ENCODE measurements at regions not wholly inside any gene's neighbourhood (a gene's known extent, or its start where the extent isn't known, plus 50 kb on each side); places are given as distances from the start of the nearest gene placed in this dataset.

DNA sequence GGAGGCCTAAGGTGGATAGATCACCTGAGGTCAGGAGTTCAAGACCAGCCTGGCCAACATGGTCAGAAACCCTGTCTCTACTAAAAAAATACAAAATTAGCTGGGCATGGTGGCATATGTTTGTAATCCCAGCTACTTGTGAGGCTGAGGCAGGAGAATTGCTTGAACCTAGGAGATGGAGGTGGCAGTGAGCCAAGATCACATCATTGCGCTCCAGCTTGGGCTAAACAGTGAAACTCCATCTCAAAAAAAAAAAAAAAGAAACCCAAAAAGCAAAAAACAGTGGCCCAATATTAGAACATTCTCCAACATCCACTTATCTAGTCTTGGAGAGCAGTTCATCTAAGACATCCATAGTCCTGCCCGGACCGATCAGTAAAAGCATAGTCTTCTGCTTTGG lies 260.4 kb downstream of the MREG start:
- TF ChIP-seq ZNF416 (CRISPR knock-in tag; IDR thresholded peaks at IDR 0.05): no peak
- TF ChIP-seq JUN (CRISPR knock-in tag; IDR thresholded peaks at IDR 0.05): no peak
- TF ChIP-seq PRRX2 (CRISPR knock-in tag; IDR thresholded peaks at IDR 0.05): no peak
- no peak for TF ChIP-seq RORB (CRISPR knock-in tag; IDR thresholded peaks at IDR 0.05)
- TF ChIP-seq TEAD1 (CRISPR knock-in tag; IDR thresholded peaks at IDR 0.05): no peak
- TF ChIP-seq HMGA2 (CRISPR knock-in tag; IDR thresholded peaks at IDR 0.05): no peak
- TF ChIP-seq NFATC4 (CRISPR knock-in tag; IDR thresholded peaks at IDR 0.05): no peak
- TF ChIP-seq, protein P1, sequence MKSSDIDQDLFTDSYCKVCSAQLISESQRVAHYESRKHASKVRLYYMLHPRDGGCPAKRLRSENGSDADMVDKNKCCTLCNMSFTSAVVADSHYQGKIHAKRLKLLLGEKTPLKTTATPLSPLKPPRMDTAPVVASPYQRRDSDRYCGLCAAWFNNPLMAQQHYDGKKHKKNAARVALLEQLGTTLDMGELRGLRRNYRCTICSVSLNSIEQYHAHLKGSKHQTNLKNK (CRISPR knock-in tag; IDR thresholded peaks at IDR 0.05): no peak
- TF ChIP-seq MLX (CRISPR knock-in tag; IDR thresholded peaks at IDR 0.05): no peak
- no peak for TF ChIP-seq SP1 (CRISPR knock-in tag; conservative IDR thresholded peaks at IDR 0.05)
- TF ChIP-seq TEAD4 (CRISPR knock-in tag; IDR thresholded peaks at IDR 0.05): no peak
- no peak for TF ChIP-seq NR1H2 (CRISPR knock-in tag; IDR thresholded peaks at IDR 0.05)
- TF ChIP-seq, protein P2, sequence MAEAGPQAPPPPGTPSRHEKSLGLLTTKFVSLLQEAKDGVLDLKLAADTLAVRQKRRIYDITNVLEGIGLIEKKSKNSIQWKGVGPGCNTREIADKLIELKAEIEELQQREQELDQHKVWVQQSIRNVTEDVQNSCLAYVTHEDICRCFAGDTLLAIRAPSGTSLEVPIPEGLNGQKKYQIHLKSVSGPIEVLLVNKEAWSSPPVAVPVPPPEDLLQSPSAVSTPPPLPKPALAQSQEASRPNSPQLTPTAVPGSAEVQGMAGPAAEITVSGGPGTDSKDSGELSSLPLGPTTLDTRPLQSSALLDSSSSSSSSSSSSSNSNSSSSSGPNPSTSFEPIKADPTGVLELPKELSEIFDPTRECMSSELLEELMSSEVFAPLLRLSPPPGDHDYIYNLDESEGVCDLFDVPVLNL (CRISPR knock-in tag; IDR thresholded peaks at IDR 0.05; ENCODE audit: borderline replicate concordance, low read depth): no peak
- no peak for TF ChIP-seq ATF6 (CRISPR knock-in tag; IDR thresholded peaks at IDR 0.05)
- TF ChIP-seq KAT7 (CRISPR knock-in tag; IDR thresholded peaks at IDR 0.05; ENCODE audit: borderline replicate concordance): no peak
- no peak for TF ChIP-seq IRF2 (CRISPR knock-in tag; IDR thresholded peaks at IDR 0.05; ENCODE audit: borderline replicate concordance, low read depth)
- no peak for TF ChIP-seq FOXK1 (CRISPR knock-in tag; IDR thresholded peaks at IDR 0.05)
- no peak for TF ChIP-seq ELF4 (CRISPR knock-in tag; IDR thresholded peaks at IDR 0.05; ENCODE audit: low read depth)
- TF ChIP-seq, protein P3, sequence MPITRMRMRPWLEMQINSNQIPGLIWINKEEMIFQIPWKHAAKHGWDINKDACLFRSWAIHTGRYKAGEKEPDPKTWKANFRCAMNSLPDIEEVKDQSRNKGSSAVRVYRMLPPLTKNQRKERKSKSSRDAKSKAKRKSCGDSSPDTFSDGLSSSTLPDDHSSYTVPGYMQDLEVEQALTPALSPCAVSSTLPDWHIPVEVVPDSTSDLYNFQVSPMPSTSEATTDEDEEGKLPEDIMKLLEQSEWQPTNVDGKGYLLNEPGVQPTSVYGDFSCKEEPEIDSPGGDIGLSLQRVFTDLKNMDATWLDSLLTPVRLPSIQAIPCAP (CRISPR knock-in tag; IDR thresholded peaks at IDR 0.05): no peak
- TF ChIP-seq, protein P4, sequence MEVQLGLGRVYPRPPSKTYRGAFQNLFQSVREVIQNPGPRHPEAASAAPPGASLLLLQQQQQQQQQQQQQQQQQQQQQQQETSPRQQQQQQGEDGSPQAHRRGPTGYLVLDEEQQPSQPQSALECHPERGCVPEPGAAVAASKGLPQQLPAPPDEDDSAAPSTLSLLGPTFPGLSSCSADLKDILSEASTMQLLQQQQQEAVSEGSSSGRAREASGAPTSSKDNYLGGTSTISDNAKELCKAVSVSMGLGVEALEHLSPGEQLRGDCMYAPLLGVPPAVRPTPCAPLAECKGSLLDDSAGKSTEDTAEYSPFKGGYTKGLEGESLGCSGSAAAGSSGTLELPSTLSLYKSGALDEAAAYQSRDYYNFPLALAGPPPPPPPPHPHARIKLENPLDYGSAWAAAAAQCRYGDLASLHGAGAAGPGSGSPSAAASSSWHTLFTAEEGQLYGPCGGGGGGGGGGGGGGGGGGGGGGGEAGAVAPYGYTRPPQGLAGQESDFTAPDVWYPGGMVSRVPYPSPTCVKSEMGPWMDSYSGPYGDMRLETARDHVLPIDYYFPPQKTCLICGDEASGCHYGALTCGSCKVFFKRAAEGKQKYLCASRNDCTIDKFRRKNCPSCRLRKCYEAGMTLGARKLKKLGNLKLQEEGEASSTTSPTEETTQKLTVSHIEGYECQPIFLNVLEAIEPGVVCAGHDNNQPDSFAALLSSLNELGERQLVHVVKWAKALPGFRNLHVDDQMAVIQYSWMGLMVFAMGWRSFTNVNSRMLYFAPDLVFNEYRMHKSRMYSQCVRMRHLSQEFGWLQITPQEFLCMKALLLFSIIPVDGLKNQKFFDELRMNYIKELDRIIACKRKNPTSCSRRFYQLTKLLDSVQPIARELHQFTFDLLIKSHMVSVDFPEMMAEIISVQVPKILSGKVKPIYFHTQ (CRISPR knock-in tag; IDR thresholded peaks at IDR 0.05): no peak
- Mint-ChIP-seq H3K4me1 (peaks cover 3% of the 10 kb centered on the region), H3K27ac (no peak overlapping the region), H3K27me3 (ENCODE audit: low read depth) (no peaks in the 10 kb centered on the region), H3K36me3 (no peaks in the 10 kb centered on the region), H3K4me3 (no peak overlapping the region), H3K9me3 (peaks cover 4% of the 10 kb centered on the region)
- ChIA-PET CTCF (no interaction called here), POLR2A (no interaction called here)
- no peak for ATAC-seq
- no peak for DNase-seq (ENCODE audit: low spot score)

- no peaks in the 10 kb centered on the region for H3K36me3 Mint-ChIP-seq
- H3K4me3 Mint-ChIP-seq: no peak overlapping the region
- CTCF ChIA-PET: no interaction called here
- TF ChIP-seq TEAD4 (CRISPR knock-in tag; IDR thresholded peaks at IDR 0.05): no peak
- TF ChIP-seq CTCF (IDR thresholded peaks at IDR 0.05): no peak
- no peak for TF ChIP-seq KAT7 (CRISPR knock-in tag; IDR thresholded peaks at IDR 0.05; ENCODE audit: borderline replicate concordance)
- TF ChIP-seq SOX15 (CRISPR knock-in tag; IDR thresholded peaks at IDR 0.05): no peak
- no peak for TF ChIP-seq FOXJ3 (CRISPR knock-in tag; IDR thresholded peaks at IDR 0.05; ENCODE audit: borderline replicate concordance)
- TF ChIP-seq, protein P2 (CRISPR knock-in tag; IDR thresholded peaks at IDR 0.05; ENCODE audit: borderline replicate concordance, low read depth): no peak
- no peak for TF ChIP-seq EMX1 (CRISPR knock-in tag; IDR thresholded peaks at IDR 0.05)
- H3K27me3 Mint-ChIP-seq (ENCODE audit: low read depth): no peaks in the 10 kb centered on the region
- ATAC-seq: no peak
- H3K9me3 Mint-ChIP-seq: no peaks in the 10 kb centered on the region
- no peak overlapping the region for H3K27ac Mint-ChIP-seq
- peaks cover 3% of the 10 kb centered on the region for H3K4me1 Mint-ChIP-seq
- DNase-seq (ENCODE audit: low spot score): no peak
- POLR2A ChIA-PET: no interaction called here
Observed at GRCh38 chr2:215752436-215752835, 260.9 kb downstream of the MREG start.
